ENCODE measurements at regions not wholly inside any gene's neighbourhood (a gene's known extent, or its start where the extent isn't known, plus 50 kb on each side); places are given as distances from the start of the nearest gene placed in this dataset.

DNA sequence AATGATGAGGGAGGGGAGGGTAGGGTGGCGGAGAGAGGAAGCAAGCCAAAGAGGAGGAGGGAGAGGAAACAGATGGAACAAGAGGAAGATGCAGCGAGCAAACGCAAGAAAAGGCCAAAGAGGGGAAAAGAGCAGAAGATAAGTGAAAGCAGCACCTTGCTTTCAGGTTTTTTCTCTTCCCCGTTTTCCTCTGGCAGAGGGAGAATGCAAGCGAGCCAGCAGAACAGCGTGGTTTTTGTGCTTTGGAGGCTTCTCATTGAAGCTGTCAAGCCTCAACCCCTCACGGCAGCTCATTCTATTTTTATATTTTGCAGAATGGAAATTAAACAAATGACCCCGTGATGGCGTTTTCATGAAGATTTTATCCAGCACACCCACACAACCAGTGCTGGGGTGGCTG, 67.1 kb upstream of the GRAMD1B start:
- Mint-ChIP-seq H3K27ac (ENCODE audit: unreplicated experiment) (no peak overlapping the region), H3K36me3 (ENCODE audit: low read depth) (no peaks in the 10 kb centered on the region), H3K4me3 (ENCODE audit: unreplicated experiment) (no peak overlapping the region), H3K4me1 (ENCODE audit: low read depth) (peaks cover 6% of the 10 kb centered on the region), H3K9me3 (ENCODE audit: low read depth) (no peaks in the 10 kb centered on the region), H3K27me3 (ENCODE audit: low read depth) (peaks cover 54% of the 10 kb centered on the region)
- DNase-seq (ENCODE audit: low spot score): no peak
- TF ChIP-seq, protein P1, sequence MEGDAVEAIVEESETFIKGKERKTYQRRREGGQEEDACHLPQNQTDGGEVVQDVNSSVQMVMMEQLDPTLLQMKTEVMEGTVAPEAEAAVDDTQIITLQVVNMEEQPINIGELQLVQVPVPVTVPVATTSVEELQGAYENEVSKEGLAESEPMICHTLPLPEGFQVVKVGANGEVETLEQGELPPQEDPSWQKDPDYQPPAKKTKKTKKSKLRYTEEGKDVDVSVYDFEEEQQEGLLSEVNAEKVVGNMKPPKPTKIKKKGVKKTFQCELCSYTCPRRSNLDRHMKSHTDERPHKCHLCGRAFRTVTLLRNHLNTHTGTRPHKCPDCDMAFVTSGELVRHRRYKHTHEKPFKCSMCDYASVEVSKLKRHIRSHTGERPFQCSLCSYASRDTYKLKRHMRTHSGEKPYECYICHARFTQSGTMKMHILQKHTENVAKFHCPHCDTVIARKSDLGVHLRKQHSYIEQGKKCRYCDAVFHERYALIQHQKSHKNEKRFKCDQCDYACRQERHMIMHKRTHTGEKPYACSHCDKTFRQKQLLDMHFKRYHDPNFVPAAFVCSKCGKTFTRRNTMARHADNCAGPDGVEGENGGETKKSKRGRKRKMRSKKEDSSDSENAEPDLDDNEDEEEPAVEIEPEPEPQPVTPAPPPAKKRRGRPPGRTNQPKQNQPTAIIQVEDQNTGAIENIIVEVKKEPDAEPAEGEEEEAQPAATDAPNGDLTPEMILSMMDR (IDR thresholded peaks at IDR 0.05): no peak

DNA sequence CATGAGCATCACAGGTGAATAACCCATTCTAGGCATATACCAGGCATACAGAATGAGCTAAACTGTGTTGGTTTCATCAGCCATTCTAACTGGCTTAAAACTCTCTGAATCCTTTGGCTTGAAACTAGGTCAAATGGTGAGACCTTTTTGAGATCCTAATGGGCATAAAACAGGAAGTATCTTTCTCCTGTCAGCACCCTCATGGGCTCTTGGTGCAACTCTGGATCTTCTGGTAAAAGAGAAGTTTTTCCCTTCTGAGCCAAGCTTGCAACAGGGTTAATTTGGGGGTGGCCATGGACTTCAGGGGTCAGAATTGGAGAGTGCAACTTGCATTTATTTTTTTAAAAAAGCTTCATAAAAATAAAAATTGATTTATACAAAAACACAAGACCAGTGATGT, 67.9 kb upstream of the GRAMD1B start:
- Mint-ChIP-seq H3K36me3 (ENCODE audit: low read depth) (no peaks in the 10 kb centered on the region), H3K27me3 (ENCODE audit: low read depth) (peaks cover 53% of the 10 kb centered on the region), H3K27ac (ENCODE audit: unreplicated experiment) (no peak overlapping the region), H3K4me3 (ENCODE audit: unreplicated experiment) (no peak overlapping the region), H3K4me1 (ENCODE audit: low read depth) (peaks cover 9% of the 10 kb centered on the region), H3K9me3 (ENCODE audit: low read depth) (no peaks in the 10 kb centered on the region)
- no peak for DNase-seq (ENCODE audit: low spot score)
- TF ChIP-seq, protein P1 (IDR thresholded peaks at IDR 0.05): no peak

DNA sequence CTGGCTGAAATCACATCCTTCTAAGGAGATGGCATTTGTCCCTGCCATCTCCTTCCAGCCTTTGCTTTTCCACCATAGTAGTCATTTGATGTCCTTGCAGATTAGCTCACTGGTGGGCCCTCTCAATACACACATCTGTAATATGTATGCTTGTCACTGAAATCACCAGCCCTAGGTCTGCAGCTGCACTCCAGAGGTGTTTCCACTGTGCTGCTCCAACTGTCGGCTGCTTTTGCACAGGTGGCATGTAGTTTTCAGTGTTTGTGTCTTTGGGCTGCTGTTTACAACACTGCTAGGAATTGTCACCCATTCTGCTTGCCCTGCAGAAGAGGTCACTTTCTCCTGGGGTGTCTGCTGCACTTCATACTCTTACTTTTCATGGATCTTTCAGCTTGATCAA, 69.0 kb upstream of the GRAMD1B start:
- Mint-ChIP-seq H3K4me1 (ENCODE audit: low read depth) (peaks cover 9% of the 10 kb centered on the region), H3K27me3 (ENCODE audit: low read depth) (peaks cover 58% of the 10 kb centered on the region), H3K27ac (ENCODE audit: unreplicated experiment) (no peak overlapping the region), H3K9me3 (ENCODE audit: low read depth) (no peaks in the 10 kb centered on the region), H3K4me3 (ENCODE audit: unreplicated experiment) (no peak overlapping the region), H3K36me3 (ENCODE audit: low read depth) (no peaks in the 10 kb centered on the region)
- TF ChIP-seq, protein P1 (IDR thresholded peaks at IDR 0.05): no peak
- no peak for DNase-seq (ENCODE audit: low spot score)

DNA sequence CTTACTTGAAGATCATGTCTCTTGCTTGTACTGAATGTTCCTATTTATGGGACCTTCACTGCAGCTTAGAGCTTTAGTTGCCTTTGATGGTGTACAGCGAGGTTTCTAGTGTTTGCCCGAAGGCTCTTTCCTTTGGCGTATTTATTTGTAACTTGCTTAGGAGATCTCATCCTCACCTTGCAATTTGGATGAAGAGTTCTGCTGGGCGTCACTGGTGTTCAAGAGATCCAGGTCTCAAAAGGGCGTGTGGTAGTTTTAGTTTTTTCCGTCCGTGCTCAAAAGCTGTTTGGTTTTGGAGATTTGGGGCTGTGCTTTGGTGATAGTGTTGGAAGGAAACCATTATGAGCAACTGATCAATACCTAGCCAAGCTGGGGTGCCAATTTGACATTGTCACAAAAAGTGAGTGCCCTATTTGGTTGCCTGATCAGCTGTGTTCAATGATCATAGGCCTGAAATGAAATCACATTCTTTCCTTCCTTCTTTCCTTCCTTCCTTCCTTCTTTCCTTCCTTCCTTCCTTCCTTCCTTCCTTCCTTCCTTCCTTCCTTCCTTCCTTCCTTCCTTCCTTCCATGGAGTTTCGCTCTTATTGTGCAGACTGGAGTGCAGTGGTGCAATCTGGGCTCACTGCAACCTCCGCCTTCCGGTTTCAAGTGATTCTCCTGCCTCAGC, 69.7 kb upstream of the GRAMD1B start:
- H3K36me3 Mint-ChIP-seq (ENCODE audit: low read depth): no peaks in the 10 kb centered on the region
- TF ChIP-seq, protein P1 (IDR thresholded peaks at IDR 0.05): no peak
- no peaks in the 10 kb centered on the region for H3K9me3 Mint-ChIP-seq (ENCODE audit: low read depth)
- H3K4me3 Mint-ChIP-seq (ENCODE audit: unreplicated experiment): no peak overlapping the region
- no peak overlapping the region for H3K27ac Mint-ChIP-seq (ENCODE audit: unreplicated experiment)
- H3K27me3 Mint-ChIP-seq (ENCODE audit: low read depth): peaks cover 58% of the 10 kb centered on the region
- DNase-seq (ENCODE audit: low spot score): no peak
- peaks cover 9% of the 10 kb centered on the region for H3K4me1 Mint-ChIP-seq (ENCODE audit: low read depth)

DNA sequence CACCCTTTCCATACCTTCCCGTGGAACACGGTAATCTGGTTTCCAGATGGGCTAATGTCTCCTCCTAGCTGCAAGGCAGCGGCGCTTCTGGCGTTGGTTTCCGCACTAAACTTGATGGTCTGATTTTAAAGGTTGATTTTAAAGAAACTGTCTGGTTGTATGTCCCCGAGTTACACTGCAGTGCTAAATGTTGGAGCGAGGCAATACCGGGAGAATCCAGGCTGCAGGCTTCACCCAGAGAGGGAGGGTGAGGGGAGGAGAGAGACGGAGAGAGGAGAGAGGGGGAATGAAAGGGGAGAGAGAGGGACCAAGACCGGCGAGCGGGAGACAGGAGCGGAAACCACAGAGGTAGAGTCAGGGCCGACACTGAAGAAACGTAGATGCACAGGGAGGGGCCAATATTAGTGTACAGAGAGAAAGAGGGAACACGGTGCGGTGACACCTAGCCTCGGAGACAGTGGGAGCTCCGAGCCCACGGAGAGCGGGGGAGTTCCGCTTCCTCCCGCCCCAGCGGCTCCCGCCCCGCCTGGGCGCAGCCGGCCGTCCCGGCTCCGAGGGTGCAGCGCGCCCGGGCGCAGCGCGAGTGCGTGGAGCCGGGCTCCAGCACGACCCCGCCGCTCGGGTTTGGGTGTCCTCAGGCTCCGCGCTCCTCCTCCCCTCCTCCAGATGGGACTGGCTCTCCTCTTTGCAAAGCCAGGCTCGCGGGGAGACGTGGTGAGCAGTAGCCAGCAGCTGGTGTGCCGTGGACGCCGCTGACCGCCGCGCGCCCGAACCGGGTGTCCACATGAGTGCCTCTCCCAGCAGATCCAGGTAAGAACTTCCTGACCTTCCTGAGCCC, 71.9 kb upstream of the GRAMD1B start:
- Mint-ChIP-seq H3K36me3 (ENCODE audit: low read depth) (no peaks in the 10 kb centered on the region), H3K4me3 (ENCODE audit: unreplicated experiment) (peak overlapping the region; percentile 80), H3K27me3 (ENCODE audit: low read depth) (peaks cover 62% of the 10 kb centered on the region), H3K4me1 (ENCODE audit: low read depth) (peaks cover 9% of the 10 kb centered on the region), H3K9me3 (ENCODE audit: low read depth) (no peaks in the 10 kb centered on the region), H3K27ac (ENCODE audit: unreplicated experiment) (no peak overlapping the region)
- TF ChIP-seq, protein P1 (IDR thresholded peaks at IDR 0.05): peak; percentile 53
- DNase-seq (ENCODE audit: low spot score): no peak
